Brain pericyte (primary cell): ENCODE measurements at regions not wholly inside any gene's neighbourhood (a gene's known extent, or its start where the extent isn't known, plus 50 kb on each side); places are given as distances from the start of the nearest gene placed in this dataset.
"Not testable (repeated sequence)": the region's sequence is repeated elsewhere in the genome, so short reads cannot be mapped to it uniquely, and the experiment has no call there.

Experiments
- DNase-seq: peaks from one replicate; pipeline ENCODE4 v3.0.0-alpha.2; 2012; ENCODE audit warnings: low read depth, low spot score

GRCh38 chr7:69060516-69060915, 537.8 kb upstream of the AUTS2 start:
- no peak for DNase-seq

- no peak for DNase-seq
Measured at GRCh38 chr7:69062020-69062765, 536.1 kb upstream of the AUTS2 start.

- no peak for DNase-seq
Measured at GRCh38 chr7:69067397-69067796, 530.9 kb upstream of the AUTS2 start.

- no peak for DNase-seq
Measured at GRCh38 chr7:69070476-69070875, 527.8 kb upstream of the AUTS2 start.

- no peak for DNase-seq
Measured at GRCh38 chr7:69076566-69076965, 521.7 kb upstream of the AUTS2 start.

- DNase-seq: no peak
Measured at GRCh38 chr7:69078997-69079769, 519.1 kb upstream of the AUTS2 start.

GRCh38 chr7:69087281-69087680, 511.0 kb upstream of the AUTS2 start:
- DNase-seq: not testable (repeated sequence)

- no peak for DNase-seq
Measured at GRCh38 chr7:69088185-69088584, 510.1 kb upstream of the AUTS2 start.

GRCh38 chr7:69090936-69091335, 507.3 kb upstream of the AUTS2 start:
- DNase-seq: no peak

- DNase-seq: no peak
Measured at GRCh38 chr7:69091521-69091920, 506.8 kb upstream of the AUTS2 start.

GRCh38 chr7:69095127-69095526, 503.1 kb upstream of the AUTS2 start:
- no peak for DNase-seq

GRCh38 chr7:69095649-69096048, 502.6 kb upstream of the AUTS2 start:
- DNase-seq: no peak

- DNase-seq: no peak
Measured at GRCh38 chr7:69104023-69104422, 494.3 kb upstream of the AUTS2 start.

GRCh38 chr7:69105092-69105491, 493.2 kb upstream of the AUTS2 start:
- no peak for DNase-seq

GRCh38 chr7:69105981-69106380, 492.3 kb upstream of the AUTS2 start:
- no peak for DNase-seq

- DNase-seq: not testable (repeated sequence)
Measured at GRCh38 chr7:69106449-69106848, 491.8 kb upstream of the AUTS2 start.

GRCh38 chr7:69106946-69107345, 491.3 kb upstream of the AUTS2 start:
- DNase-seq: not testable (repeated sequence)

GRCh38 chr7:69108097-69108496, 490.2 kb upstream of the AUTS2 start:
- DNase-seq: no peak

GRCh38 chr7:69109246-69109645, 489.0 kb upstream of the AUTS2 start:
- DNase-seq: no peak

- no peak for DNase-seq
Measured at GRCh38 chr7:69109879-69110278, 488.4 kb upstream of the AUTS2 start.

GRCh38 chr7:69110450-69111050, 487.7 kb upstream of the AUTS2 start:
- no peak for DNase-seq

GRCh38 chr7:69114374-69114773, 483.9 kb upstream of the AUTS2 start:
- no peak for DNase-seq

GRCh38 chr7:69115788-69116187, 482.5 kb upstream of the AUTS2 start:
- no peak for DNase-seq
